ENCODE measurements at regions not wholly inside any gene's neighbourhood (a gene's known extent, or its start where the extent isn't known, plus 50 kb on each side); places are given as distances from the start of the nearest gene placed in this dataset.

DNA sequence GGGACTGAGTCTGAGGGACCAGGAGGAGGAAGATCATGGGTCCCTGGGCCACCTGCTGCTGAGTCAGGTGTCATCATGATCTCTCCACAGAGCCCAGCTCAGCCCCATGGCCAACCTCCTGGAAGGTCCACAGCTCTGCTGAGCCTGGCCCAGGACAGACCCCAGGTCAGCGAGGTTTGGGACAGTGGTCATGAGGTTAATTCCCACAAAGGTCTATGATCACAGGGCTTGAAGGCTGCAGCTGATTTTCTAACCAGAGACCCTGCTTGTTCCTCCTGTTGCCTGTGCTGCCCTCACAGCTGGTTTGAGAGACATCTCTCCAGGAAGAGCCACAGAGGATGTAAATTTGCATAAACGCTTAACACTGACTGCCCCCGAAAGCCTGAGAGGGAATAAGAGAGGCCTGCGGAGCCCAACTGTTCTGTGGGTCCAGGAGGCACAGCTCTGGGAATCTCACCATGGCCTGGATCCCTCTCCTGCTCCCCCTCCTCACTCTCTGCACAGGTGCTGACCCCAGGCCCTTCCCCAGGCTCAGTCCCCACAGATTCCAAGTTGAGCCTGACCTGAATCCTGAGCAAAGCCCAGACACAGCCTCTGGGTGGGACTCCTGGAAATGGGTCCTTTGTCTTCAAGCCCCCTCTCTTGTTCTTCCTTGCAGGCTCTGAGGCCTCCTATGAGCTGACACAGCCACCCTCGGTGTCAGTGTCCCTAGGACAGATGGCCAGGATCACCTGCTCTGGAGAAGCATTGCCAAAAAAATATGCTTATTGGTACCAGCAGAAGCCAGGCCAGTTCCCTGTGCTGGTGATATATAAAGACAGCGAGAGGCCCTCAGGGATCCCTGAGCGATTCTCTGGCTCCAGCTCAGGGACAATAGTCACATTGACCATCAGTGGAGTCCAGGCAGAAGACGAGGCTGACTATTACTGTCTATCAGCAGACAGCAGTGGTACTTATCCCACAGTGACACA is 102.8 kb downstream of the GGTLC2 start:
- TF ChIP-seq, protein P1, sequence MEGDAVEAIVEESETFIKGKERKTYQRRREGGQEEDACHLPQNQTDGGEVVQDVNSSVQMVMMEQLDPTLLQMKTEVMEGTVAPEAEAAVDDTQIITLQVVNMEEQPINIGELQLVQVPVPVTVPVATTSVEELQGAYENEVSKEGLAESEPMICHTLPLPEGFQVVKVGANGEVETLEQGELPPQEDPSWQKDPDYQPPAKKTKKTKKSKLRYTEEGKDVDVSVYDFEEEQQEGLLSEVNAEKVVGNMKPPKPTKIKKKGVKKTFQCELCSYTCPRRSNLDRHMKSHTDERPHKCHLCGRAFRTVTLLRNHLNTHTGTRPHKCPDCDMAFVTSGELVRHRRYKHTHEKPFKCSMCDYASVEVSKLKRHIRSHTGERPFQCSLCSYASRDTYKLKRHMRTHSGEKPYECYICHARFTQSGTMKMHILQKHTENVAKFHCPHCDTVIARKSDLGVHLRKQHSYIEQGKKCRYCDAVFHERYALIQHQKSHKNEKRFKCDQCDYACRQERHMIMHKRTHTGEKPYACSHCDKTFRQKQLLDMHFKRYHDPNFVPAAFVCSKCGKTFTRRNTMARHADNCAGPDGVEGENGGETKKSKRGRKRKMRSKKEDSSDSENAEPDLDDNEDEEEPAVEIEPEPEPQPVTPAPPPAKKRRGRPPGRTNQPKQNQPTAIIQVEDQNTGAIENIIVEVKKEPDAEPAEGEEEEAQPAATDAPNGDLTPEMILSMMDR (IDR thresholded peaks at IDR 0.05): no peak
- TF ChIP-seq POLR2A (IDR thresholded peaks at IDR 0.05): no peak
